OCI-LY3 (cell line): ENCODE measurements at regions not wholly inside any gene's neighbourhood (a gene's known extent, or its start where the extent isn't known, plus 50 kb on each side); places are given as distances from the start of the nearest gene placed in this dataset.

ENCODE experiments used
- EZH2phosphoT487 ChIP-seq: fragments of 200-600 bp; shearing (Covaris generic); IDR thresholded peaks from 2 replicates; pipeline ENCODE4 v1.6.1; 2018; ENCODE audit warnings: antibody characterized with exemption, mixed run types, low read depth
- TF ChIP-seq, protein P1 (sequence below): fragments of 200-600, 300-600 bp; sonication (generic); IDR thresholded peaks from 2 replicates; pipeline ENCODE4 v1.5.1; 2014; ENCODE audit warnings: antibody characterized with exemption, low read length, low read depth

DNA sequence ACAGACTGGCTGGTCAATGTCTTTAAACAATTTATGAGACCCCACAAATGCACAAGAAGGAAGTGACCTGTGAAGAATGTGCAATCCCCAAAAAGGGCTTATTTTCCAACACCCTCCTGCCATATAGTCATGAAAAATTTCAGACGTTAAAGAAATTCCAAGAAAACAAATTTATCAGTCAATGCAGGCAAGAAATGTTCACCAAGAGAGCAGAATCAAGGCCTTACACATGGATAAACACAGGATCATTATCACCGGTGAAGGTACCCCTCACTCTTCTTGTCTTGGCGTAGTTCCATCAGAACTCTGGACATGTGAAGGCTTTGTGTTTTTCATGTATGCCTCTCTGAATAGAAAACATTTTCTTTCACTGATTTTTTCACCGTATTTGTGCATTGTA lies 186.7 kb upstream of the GALNTL6 start:
- TF ChIP-seq, protein P1, sequence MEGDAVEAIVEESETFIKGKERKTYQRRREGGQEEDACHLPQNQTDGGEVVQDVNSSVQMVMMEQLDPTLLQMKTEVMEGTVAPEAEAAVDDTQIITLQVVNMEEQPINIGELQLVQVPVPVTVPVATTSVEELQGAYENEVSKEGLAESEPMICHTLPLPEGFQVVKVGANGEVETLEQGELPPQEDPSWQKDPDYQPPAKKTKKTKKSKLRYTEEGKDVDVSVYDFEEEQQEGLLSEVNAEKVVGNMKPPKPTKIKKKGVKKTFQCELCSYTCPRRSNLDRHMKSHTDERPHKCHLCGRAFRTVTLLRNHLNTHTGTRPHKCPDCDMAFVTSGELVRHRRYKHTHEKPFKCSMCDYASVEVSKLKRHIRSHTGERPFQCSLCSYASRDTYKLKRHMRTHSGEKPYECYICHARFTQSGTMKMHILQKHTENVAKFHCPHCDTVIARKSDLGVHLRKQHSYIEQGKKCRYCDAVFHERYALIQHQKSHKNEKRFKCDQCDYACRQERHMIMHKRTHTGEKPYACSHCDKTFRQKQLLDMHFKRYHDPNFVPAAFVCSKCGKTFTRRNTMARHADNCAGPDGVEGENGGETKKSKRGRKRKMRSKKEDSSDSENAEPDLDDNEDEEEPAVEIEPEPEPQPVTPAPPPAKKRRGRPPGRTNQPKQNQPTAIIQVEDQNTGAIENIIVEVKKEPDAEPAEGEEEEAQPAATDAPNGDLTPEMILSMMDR = no peak
- no peak for TF ChIP-seq EZH2phosphoT487
